Liver (tissue), 8 donors: ENCODE measurements at regions not wholly inside any gene's neighbourhood (a gene's known extent, or its start where the extent isn't known, plus 50 kb on each side); places are given as distances from the start of the nearest gene placed in this dataset.

Source experiments
- DNase-seq: peaks from one replicate; pipeline ENCODE4 v3.0.0-alpha.2; 2017; ENCODE audit warnings: low spot score
- H3K27ac ChIP-seq, 2 donors: one replicate each; pipeline ENCODE4 v1.7.0; 2013; ENCODE audit warnings: inconsistent platforms in 2 of 2, low read length in 2 of 2, control low read depth in 1 of 2, low read depth in 1 of 2, mild to moderate bottlenecking in 1 of 2
- H3K27me3 ChIP-seq, 4 donors: one replicate each; pipeline versions ENCODE4 v1.6.1 to v1.7.0; 2013; ENCODE audit warnings: low read length in 3 of 4, inconsistent platforms in 1 of 4, mild to moderate bottlenecking in 1 of 4, moderate library complexity in 1 of 4; ENCODE audit not compliant: control insufficient read depth in 4 of 4, insufficient read depth in 4 of 4
- H3K36me3 ChIP-seq, 4 donors: one replicate each; pipeline versions ENCODE4 v1.6.1 to v1.7.0; 2013; ENCODE audit warnings: low read length in 3 of 4, mild to moderate bottlenecking in 3 of 4, low read depth in 1 of 4, moderate library complexity in 1 of 4; ENCODE audit not compliant: control insufficient read depth in 4 of 4, insufficient read depth in 3 of 4
- H3K4me1 ChIP-seq, 4 donors: one replicate each; pipeline versions ENCODE4 v1.6.1 to v1.7.0; 2013; ENCODE audit warnings: low read length in 3 of 4, mild to moderate bottlenecking in 3 of 4, moderate library complexity in 1 of 4; ENCODE audit not compliant: control insufficient read depth in 4 of 4, insufficient read depth in 4 of 4
- H3K4me3 ChIP-seq, 3 donors: one replicate each; pipeline versions ENCODE4 v1.6.1 to v1.7.0; 2013; ENCODE audit warnings: low read length in 3 of 3, control low read depth in 1 of 3, low read depth in 1 of 3, mild to moderate bottlenecking in 1 of 3
- H3K9ac ChIP-seq, 2 donors: one replicate each; pipeline ENCODE4 v1.7.0; 2013; ENCODE audit warnings: low read length in 2 of 2, mild to moderate bottlenecking in 2 of 2, moderate library complexity in 2 of 2, control low read depth in 1 of 2, low read depth in 1 of 2
- H3K9me3 ChIP-seq, 4 donors: one replicate each; pipeline versions ENCODE4 v1.6.1 to v1.7.0; 2013; ENCODE audit warnings: low read length in 3 of 4; ENCODE audit not compliant: control insufficient read depth in 4 of 4
- FOXA1 ChIP-seq: IDR thresholded peaks from 2 replicates; pipeline ENCODE4 v1.6.1; 2016; ENCODE audit warnings: antibody characterized with exemption
- FOXA2 ChIP-seq: IDR thresholded peaks from 2 replicates; pipeline ENCODE4 v1.6.1; 2016; ENCODE audit warnings: antibody characterized with exemption
- GABPA ChIP-seq, 2 donors: IDR thresholded peaks in 1 of 2; conservative IDR thresholded peaks in 1 of 2; 2 replicates each; pipeline ENCODE4 v1.6.1; 2016; ENCODE audit warnings: antibody characterized with exemption in 2 of 2, mild to moderate bottlenecking in 1 of 2, moderate library complexity in 1 of 2
- HNF4A ChIP-seq, 2 donors: conservative IDR thresholded peaks; 2 replicates each; pipeline ENCODE4 v1.6.1; 2016; ENCODE audit warnings: antibody characterized with exemption in 2 of 2, mild to moderate bottlenecking in 2 of 2
- HNF4G ChIP-seq: IDR thresholded peaks from 2 replicates; pipeline ENCODE4 v1.6.1; 2016; ENCODE audit warnings: antibody characterized with exemption
- JUND ChIP-seq, 2 donors: IDR thresholded peaks; 2 replicates each; pipeline ENCODE4 v1.6.1; 2016; ENCODE audit warnings: antibody characterized with exemption in 2 of 2
- RAD21 ChIP-seq, 2 donors: IDR thresholded peaks; 2 replicates each; pipeline ENCODE4 v1.6.1; 2016; ENCODE audit warnings: antibody characterized with exemption in 2 of 2, mild to moderate bottlenecking in 2 of 2
- RXRA ChIP-seq, 2 donors: IDR thresholded peaks; 2 replicates each; pipeline ENCODE4 v1.6.1; 2017 to 2018; ENCODE audit warnings: antibody characterized with exemption in 2 of 2, mild to moderate bottlenecking in 1 of 2
- SP1 ChIP-seq: IDR thresholded peaks from 2 replicates; pipeline ENCODE4 v1.6.1; 2018; ENCODE audit warnings: antibody characterized with exemption, mild to moderate bottlenecking
- WGBS: extraction: QIAGEN DNeasy Blood & Tissue Kit; methylation state at CpG from one replicate; pipeline ENCODE4 v1.1.7; 2013; 5-methylcytosine and 5-hydroxymethylcytosine counted together
- TF ChIP-seq, protein P1 (sequence below): IDR thresholded peaks from 2 replicates; pipeline ENCODE4 v1.6.1; 2016; ENCODE audit warnings: antibody characterized with exemption, mild to moderate bottlenecking
- TF ChIP-seq, protein P2 (sequence below): fragments of 150-350 bp; IDR thresholded peaks from 2 replicates; pipeline ENCODE4 v1.5.1; 2017; ENCODE audit warnings: improper control_type of control experiment, low read depth, low read length; ENCODE audit not compliant: missing input control
- TF ChIP-seq, protein P3 (sequence below): IDR thresholded peaks from 2 replicates; pipeline ENCODE4 v1.6.1; 2016; ENCODE audit warnings: antibody characterized with exemption
- TF ChIP-seq, protein P4 (sequence below): IDR thresholded peaks from 2 replicates; pipeline ENCODE4 v1.6.1; 2016; ENCODE audit warnings: antibody characterized with exemption
- TF ChIP-seq, protein P5 (sequence below): IDR thresholded peaks from 2 replicates; pipeline ENCODE4 v1.6.1; 2016; ENCODE audit warnings: antibody characterized with exemption
- donor health status: healthy.
- donor health status: healthy.
- donor health status: healthy.
- donor health status: healthy.
- donor health status: healthy.

DNA sequence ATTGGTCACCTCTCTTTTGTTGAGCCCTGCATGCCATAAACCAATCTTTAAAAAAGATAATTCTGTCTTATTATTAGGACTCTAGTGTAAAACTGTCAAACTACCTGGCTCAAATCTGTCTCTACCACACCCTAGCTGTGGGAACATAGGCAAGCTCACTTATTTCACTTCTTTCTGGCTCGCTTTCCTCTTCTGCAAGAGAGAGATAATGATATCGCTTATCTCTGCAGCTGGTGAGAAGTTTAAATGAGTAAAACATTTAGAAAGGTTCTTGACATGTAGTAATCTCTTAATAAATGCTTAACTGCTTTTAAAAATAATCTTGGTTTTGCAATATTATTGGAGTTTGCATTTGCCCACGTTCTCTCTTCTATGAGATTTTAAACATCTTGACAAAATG, 1109.2 kb downstream of the RAPGEF2 start (continued):
- TF ChIP-seq, protein P1, sequence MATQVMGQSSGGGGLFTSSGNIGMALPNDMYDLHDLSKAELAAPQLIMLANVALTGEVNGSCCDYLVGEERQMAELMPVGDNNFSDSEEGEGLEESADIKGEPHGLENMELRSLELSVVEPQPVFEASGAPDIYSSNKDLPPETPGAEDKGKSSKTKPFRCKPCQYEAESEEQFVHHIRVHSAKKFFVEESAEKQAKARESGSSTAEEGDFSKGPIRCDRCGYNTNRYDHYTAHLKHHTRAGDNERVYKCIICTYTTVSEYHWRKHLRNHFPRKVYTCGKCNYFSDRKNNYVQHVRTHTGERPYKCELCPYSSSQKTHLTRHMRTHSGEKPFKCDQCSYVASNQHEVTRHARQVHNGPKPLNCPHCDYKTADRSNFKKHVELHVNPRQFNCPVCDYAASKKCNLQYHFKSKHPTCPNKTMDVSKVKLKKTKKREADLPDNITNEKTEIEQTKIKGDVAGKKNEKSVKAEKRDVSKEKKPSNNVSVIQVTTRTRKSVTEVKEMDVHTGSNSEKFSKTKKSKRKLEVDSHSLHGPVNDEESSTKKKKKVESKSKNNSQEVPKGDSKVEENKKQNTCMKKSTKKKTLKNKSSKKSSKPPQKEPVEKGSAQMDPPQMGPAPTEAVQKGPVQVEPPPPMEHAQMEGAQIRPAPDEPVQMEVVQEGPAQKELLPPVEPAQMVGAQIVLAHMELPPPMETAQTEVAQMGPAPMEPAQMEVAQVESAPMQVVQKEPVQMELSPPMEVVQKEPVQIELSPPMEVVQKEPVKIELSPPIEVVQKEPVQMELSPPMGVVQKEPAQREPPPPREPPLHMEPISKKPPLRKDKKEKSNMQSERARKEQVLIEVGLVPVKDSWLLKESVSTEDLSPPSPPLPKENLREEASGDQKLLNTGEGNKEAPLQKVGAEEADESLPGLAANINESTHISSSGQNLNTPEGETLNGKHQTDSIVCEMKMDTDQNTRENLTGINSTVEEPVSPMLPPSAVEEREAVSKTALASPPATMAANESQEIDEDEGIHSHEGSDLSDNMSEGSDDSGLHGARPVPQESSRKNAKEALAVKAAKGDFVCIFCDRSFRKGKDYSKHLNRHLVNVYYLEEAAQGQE: no peak

DNA sequence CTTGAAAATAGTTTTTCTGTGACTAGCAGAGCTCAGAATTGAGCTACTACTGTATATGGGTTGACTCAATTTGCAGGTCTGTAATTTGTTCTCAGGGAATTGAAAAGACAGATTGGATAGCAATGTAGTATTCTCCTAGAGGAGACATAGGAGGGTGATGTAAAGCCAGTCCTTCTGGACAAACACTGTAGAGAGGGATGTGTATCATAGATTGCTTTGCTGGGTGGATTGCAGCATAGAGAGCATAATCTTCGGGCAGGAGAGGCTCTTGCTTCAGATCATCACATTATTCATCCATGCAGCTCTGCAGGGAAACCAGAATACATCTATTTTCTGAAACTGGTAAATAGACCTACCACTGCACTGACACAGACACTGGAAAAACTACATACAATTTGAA, 1110.5 kb downstream of the RAPGEF2 start:
- 32% methylated on average over 1 of the region's 1 CpG for WGBS
- no peak overlapping the region for H3K4me3 ChIP-seq
- TF ChIP-seq RXRA (IDR thresholded peaks at IDR 0.05) (no peak), HNF4A (conservative IDR thresholded peaks at IDR 0.05) (no peak), GABPA (IDR thresholded peaks at IDR 0.05 in 1 of 2, conservative IDR thresholded peaks at IDR 0.05 in 1 of 2) (no peak), FOXA2 (no peak), SP1 (no peak)
- TF ChIP-seq, protein P2, sequence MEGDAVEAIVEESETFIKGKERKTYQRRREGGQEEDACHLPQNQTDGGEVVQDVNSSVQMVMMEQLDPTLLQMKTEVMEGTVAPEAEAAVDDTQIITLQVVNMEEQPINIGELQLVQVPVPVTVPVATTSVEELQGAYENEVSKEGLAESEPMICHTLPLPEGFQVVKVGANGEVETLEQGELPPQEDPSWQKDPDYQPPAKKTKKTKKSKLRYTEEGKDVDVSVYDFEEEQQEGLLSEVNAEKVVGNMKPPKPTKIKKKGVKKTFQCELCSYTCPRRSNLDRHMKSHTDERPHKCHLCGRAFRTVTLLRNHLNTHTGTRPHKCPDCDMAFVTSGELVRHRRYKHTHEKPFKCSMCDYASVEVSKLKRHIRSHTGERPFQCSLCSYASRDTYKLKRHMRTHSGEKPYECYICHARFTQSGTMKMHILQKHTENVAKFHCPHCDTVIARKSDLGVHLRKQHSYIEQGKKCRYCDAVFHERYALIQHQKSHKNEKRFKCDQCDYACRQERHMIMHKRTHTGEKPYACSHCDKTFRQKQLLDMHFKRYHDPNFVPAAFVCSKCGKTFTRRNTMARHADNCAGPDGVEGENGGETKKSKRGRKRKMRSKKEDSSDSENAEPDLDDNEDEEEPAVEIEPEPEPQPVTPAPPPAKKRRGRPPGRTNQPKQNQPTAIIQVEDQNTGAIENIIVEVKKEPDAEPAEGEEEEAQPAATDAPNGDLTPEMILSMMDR: no peak
- TF ChIP-seq, protein P3, sequence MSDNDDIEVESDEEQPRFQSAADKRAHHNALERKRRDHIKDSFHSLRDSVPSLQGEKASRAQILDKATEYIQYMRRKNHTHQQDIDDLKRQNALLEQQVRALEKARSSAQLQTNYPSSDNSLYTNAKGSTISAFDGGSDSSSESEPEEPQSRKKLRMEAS: no peak
- TF ChIP-seq, protein P4, sequence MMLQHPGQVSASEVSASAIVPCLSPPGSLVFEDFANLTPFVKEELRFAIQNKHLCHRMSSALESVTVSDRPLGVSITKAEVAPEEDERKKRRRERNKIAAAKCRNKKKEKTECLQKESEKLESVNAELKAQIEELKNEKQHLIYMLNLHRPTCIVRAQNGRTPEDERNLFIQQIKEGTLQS: no peak
- TF ChIP-seq, protein P5, sequence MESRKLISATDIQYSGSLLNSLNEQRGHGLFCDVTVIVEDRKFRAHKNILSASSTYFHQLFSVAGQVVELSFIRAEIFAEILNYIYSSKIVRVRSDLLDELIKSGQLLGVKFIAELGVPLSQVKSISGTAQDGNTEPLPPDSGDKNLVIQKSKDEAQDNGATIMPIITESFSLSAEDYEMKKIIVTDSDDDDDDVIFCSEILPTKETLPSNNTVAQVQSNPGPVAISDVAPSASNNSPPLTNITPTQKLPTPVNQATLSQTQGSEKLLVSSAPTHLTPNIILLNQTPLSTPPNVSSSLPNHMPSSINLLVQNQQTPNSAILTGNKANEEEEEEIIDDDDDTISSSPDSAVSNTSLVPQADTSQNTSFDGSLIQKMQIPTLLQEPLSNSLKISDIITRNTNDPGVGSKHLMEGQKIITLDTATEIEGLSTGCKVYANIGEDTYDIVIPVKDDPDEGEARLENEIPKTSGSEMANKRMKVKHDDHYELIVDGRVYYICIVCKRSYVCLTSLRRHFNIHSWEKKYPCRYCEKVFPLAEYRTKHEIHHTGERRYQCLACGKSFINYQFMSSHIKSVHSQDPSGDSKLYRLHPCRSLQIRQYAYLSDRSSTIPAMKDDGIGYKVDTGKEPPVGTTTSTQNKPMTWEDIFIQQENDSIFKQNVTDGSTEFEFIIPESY: no peak
- no peak overlapping the region for H3K9ac ChIP-seq
- H3K9me3 ChIP-seq: peaks cover 0 to 4% (median 0%) of the 10 kb centered on the region in 4 donors
- no peaks in the 10 kb centered on the region for H3K4me1 ChIP-seq
- no peaks in the 10 kb centered on the region for H3K36me3 ChIP-seq
- no peaks in the 10 kb centered on the region for H3K27me3 ChIP-seq
- H3K27ac ChIP-seq: no peak overlapping the region
- DNase-seq: no peak

DNA sequence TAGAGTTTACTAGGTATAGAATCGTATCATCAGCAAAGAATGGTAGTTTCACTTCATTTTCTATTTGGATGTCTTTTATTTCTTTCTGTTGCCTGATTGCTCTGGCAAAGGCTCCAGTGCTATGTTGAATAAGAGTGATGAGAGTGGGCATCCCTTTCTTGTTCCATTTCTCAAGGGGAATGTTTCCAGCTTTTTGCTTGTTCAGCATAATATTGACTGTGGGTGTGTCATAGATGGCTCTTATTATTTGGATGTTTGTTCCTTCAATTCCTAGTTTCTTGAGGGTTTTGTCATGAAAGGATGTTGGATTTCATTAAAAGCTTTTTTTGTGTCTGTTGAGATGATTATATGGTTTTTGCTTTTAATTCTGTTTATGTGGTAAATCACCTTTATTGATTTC, 1114.5 kb downstream of the RAPGEF2 start:
- peaks cover 0 to 9% (median 1%) of the 10 kb centered on the region in 4 donors for H3K9me3 ChIP-seq
- no peak overlapping the region for H3K27ac ChIP-seq
- no peaks in the 10 kb centered on the region for H3K27me3 ChIP-seq
- H3K36me3 ChIP-seq: no peaks in the 10 kb centered on the region
- 89% methylated on average over 1 of the region's 1 CpG for WGBS
- no peak overlapping the region for H3K9ac ChIP-seq
- H3K4me3 ChIP-seq: no peak overlapping the region
- no peaks in the 10 kb centered on the region for H3K4me1 ChIP-seq
- DNase-seq: no peak
- TF ChIP-seq HNF4G (no peak), RAD21 (IDR thresholded peaks at IDR 0.05) (no peak), SP1 (no peak), GABPA (IDR thresholded peaks at IDR 0.05 in 1 of 2, conservative IDR thresholded peaks at IDR 0.05 in 1 of 2) (no peak), FOXA2 (no peak), RXRA (IDR thresholded peaks at IDR 0.05) (no peak), FOXA1 (no peak), JUND (IDR thresholded peaks at IDR 0.05) (no peak)
- TF ChIP-seq, protein P4: no peak
- TF ChIP-seq, protein P3: no peak
- TF ChIP-seq, protein P2: no peak
- TF ChIP-seq, protein P1: no peak
